AG09319 (cell line): ENCODE measurements at regions not wholly inside any gene's neighbourhood (a gene's known extent, or its start where the extent isn't known, plus 50 kb on each side); places are given as distances from the start of the nearest gene placed in this dataset.
"Not testable (repeated sequence)": the region's sequence is repeated elsewhere in the genome, so short reads cannot be mapped to it uniquely, and the experiment has no call there.

Experiments
- DNase-seq: peaks from one replicate; pipeline ENCODE4 v3.0.0-alpha.2; 2010; ENCODE audit warnings: low read depth; ENCODE audit errors: extremely low read depth
- CTCF ChIP-seq: IDR thresholded peaks from 2 replicates; pipeline ENCODE4 v1.5.1; 2011; ENCODE audit warnings: low read depth, mild to moderate bottlenecking, inconsistent platforms, low read length, moderate library complexity

DNA sequence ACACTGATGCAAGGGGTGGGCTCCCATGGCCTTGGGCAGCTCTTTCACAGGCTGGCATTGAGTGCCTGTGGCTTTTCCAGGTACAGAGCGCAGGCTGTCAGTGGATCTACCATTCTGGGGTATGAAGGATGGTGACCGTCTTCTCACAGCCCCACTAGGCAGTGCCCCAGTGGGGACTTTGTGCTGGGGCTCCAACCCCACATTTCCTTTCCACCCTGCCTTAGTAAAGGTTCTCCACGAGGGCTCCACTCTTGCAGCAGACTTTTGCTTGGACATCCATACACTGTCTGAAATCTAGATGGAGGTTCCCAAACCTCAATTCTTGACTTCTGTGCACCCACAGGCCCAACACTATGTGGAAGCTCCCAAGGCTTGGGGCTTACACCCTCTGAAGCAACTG, 107.9 kb upstream of the ECI2 start:
- DNase-seq = no peak
- no peak for TF ChIP-seq CTCF

- no peak for TF ChIP-seq CTCF
- no peak for DNase-seq
Observed at GRCh38 chr6:4242601-4243000, 107.2 kb upstream of the ECI2 start.

GRCh38 chr6:4240148-4240547, 104.8 kb upstream of the ECI2 start:
- TF ChIP-seq CTCF = no peak
- no peak for DNase-seq

- TF ChIP-seq CTCF = no peak
- DNase-seq = no peak
Observed at GRCh38 chr6:4225161-4225872, 89.9 kb upstream of the ECI2 start.

DNA sequence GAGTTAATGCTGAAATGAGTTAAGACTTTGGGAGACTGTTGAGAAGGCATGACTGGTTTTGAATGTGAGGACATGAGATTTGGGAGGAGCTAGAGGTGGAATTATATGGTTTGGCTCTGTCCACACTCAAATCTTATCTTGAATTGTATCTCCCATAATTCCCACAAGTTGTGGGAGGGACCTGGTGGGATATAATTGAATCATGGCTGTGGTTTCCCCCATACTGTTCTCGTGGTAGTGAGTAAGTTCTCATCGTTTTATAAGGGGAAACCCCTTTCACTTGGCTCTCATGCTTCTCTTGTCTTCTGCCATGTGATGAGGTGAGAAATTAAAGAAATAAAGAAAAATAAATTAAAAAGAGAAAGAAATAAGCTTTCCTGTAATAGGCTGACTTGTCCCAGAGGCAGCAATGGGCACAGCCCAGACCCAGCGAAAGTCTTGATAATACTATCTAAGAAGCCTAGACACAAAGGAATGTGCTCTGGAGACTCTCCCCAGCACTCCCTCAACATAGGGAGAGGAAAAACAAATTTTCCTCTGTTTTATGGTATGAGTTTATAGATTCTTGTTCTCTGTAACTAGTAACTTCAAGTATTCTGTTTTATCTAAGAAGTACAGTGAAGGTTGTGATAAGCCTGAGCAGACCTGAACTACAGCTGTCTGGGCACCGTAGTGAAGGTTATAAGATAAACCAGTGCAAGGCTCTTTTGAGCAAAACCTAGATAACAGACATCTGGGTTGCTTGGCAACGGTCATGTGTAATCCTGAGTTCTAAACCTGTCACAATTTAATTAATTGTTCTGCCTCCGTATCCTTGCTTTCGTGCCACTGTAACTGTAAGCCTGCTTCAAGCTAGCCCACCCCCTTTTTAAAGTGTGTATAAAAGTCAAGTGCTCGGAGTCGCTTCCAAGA, 88.9 kb upstream of the ECI2 start:
- no peak for DNase-seq
- no peak for TF ChIP-seq CTCF

GRCh38 chr6:4220558-4220957, 85.2 kb upstream of the ECI2 start:
- no peak for TF ChIP-seq CTCF
- peak; percentile 5 for DNase-seq

- DNase-seq = not testable (repeated sequence)
Observed at GRCh38 chr6:4218619-4219317, 83.4 kb upstream of the ECI2 start.
